Ishikawa (cell line): ENCODE measurements at regions not wholly inside any gene's neighbourhood (a gene's known extent, or its start where the extent isn't known, plus 50 kb on each side); places are given as distances from the start of the nearest gene placed in this dataset.

Experiments used
- CEBPB ChIP-seq: IDR thresholded peaks from 2 replicates; pipeline ENCODE4 v1.6.1; 2012
- CREB1 ChIP-seq: IDR thresholded peaks from 2 replicates; pipeline ENCODE4 v1.6.1; 2012; ENCODE audit warnings: low read depth
- EGR1 ChIP-seq: IDR thresholded peaks from 2 replicates; pipeline ENCODE4 v1.6.1; 2012
- EP300 ChIP-seq: IDR thresholded peaks from 2 replicates; pipeline ENCODE4 v1.6.1; 2012; ENCODE audit warnings: borderline replicate concordance
- FOXM1 ChIP-seq: IDR thresholded peaks from 2 replicates; pipeline ENCODE4 v1.6.1; 2012; ENCODE audit warnings: low read depth, borderline replicate concordance
- NFIC ChIP-seq: IDR thresholded peaks from 2 replicates; pipeline ENCODE4 v1.6.1; 2012
- RAD21 ChIP-seq: IDR thresholded peaks from 2 replicates; pipeline ENCODE4 v1.6.1; 2012; ENCODE audit warnings: low read depth
- REST ChIP-seq: IDR thresholded peaks from 2 replicates; pipeline ENCODE4 v1.6.1; 2012; ENCODE audit warnings: low read depth, mild to moderate bottlenecking
- TAF1 ChIP-seq: IDR thresholded peaks from 2 replicates; pipeline ENCODE4 v1.6.1; 2012; ENCODE audit warnings: low read depth, mild to moderate bottlenecking
- TCF12 ChIP-seq: IDR thresholded peaks from 2 replicates; pipeline ENCODE4 v1.6.1; 2012; ENCODE audit warnings: low read depth
- TEAD4 ChIP-seq: IDR thresholded peaks from 2 replicates; pipeline ENCODE4 v1.6.1; 2012
- USF1 ChIP-seq: IDR thresholded peaks from 2 replicates; pipeline ENCODE4 v1.6.1; 2012
- YY1 ChIP-seq: IDR thresholded peaks from 2 replicates; pipeline ENCODE4 v1.6.1; 2012; ENCODE audit warnings: low read depth
- ZBTB7A ChIP-seq: IDR thresholded peaks from 2 replicates; pipeline ENCODE4 v1.6.1; 2012; ENCODE audit warnings: low read depth
- TF ChIP-seq, protein P1 (sequence below): IDR thresholded peaks from 2 replicates; pipeline ENCODE4 v1.6.1; 2012

- TF ChIP-seq TEAD4 = no peak
Observed at GRCh38 chr2:189350540-189351209, 90.6 kb upstream of the WDR75 start.

DNA sequence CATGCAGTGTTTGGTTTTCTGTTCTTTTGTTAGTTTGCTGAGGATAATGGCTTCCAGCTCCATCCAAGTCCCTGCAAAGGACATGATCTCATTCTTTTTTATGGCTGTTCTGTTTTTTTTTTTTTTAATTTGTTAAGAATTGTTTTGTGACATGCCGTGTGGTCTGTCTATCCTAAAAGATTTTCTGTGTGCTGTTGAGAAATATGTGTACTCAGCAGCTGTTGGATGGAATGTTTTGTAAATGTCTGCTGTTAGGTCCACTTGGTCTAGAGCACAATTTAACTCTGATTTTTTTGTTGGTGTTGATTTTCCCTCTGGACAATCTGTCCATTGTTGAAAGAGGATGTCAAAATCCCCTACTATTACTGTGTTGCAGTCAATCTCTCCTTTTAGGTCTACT lies 80.4 kb upstream of the WDR75 start:
- TF ChIP-seq TAF1 (no peak), EGR1 (no peak), USF1 (no peak), NFIC (no peak), RAD21 (no peak), TEAD4 (no peak), ZBTB7A (no peak), YY1 (no peak), TCF12 (no peak), REST (no peak)
- TF ChIP-seq, protein P1, sequence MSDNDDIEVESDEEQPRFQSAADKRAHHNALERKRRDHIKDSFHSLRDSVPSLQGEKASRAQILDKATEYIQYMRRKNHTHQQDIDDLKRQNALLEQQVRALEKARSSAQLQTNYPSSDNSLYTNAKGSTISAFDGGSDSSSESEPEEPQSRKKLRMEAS = no peak

DNA sequence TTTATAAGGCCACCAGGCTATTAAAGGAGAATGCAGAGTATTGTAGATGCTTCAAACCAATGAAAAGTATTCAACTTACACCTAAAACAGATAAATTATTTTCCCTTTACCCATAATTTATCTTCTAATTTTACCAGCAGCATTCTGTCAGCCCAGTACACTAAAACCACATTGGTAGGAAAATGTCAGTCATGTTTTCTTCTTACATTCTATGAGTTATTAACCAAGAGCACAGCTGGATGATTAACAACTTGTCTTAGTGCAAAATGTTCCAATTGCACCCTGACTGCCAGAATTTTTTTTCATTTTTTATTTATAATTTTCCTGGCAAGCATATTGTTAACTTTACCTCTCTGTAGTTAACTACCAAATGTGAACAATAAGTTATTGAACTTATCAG lies 79.0 kb upstream of the WDR75 start:
- TF ChIP-seq TCF12 (no peak), ZBTB7A (no peak), EP300 (no peak), RAD21 (no peak), CEBPB (no peak)

- TF ChIP-seq ZBTB7A = no peak
- no peak for TF ChIP-seq RAD21
- no peak for TF ChIP-seq CEBPB
- TF ChIP-seq, protein P1 = no peak
- no peak for TF ChIP-seq TCF12
- TF ChIP-seq CREB1 = no peak
- TF ChIP-seq FOXM1 = no peak
- no peak for TF ChIP-seq TAF1
- no peak for TF ChIP-seq EGR1
- TF ChIP-seq EP300 = no peak
- TF ChIP-seq YY1 = no peak
- TF ChIP-seq REST = no peak
Observed at GRCh38 chr2:189363559-189363958, 77.7 kb upstream of the WDR75 start.

DNA sequence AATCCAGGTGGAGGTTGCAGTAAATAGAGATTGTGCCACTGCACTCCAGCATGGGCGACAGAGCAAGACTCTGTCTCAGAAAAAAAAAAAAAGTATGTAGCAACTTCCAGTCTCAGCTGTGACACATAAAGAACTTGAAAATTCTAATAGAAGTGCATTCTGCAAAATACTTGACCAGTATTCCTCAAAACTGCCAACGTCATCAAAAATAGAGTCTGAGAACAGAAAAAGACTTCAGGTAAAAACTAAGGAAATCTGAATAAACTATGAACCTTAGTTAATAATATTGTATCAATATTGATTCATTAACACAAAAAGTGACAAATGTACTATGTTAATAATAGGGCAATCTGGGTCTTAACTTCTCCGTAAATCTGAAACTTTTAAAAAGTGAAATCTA lies 76.7 kb upstream of the WDR75 start:
- TF ChIP-seq RAD21 = no peak

DNA sequence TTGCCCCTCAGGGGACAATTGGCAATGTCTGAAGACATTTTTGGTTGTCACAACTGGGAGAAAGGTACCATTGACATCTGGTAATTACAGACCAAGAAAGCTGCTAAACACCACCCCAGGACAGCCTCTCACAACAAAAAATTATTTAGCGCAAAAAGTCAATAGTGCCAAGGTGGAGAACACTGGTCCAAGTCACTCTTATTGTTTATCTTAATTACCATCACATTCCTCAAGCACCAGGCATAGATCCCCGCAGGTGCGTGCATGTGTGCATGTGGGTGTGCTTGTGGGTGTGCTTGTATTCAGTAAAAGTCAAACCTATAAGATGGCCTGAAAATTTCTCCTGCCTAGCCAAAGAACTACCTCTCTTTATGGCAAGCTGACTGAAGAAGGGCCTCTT lies 74.9 kb upstream of the WDR75 start:
- TF ChIP-seq CREB1 (no peak), REST (no peak), TCF12 (no peak), TAF1 (no peak), FOXM1 (no peak), EGR1 (no peak), NFIC (no peak)

DNA sequence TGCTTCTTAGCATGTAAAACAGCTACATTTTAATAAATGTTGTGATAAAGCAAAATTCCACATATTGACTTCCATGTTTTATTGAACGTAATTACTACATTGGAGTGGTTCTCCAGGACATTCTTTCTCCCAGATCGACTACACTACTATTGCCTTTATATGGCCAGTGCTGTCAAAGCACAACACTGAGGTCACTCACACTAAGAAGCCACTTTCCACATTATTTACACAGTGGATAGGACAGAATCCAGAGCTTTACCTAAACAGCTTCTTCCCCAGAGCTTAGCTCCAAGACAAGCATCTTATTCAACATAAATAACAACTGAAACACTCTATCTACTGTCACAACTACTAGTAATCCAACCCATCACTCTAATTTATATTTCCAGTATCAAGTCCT lies 73.9 kb upstream of the WDR75 start:
- no peak for TF ChIP-seq ZBTB7A
- TF ChIP-seq REST = no peak
- TF ChIP-seq, protein P1 = no peak
- no peak for TF ChIP-seq EP300
